GM12873 (cell line): ENCODE measurements at regions not wholly inside any gene's neighbourhood (a gene's known extent, or its start where the extent isn't known, plus 50 kb on each side); places are given as distances from the start of the nearest gene placed in this dataset.

Experiments
- CTCF ChIP-seq: IDR thresholded peaks from 2 replicates; pipeline ENCODE4 v1.5.1; 2012; ENCODE audit warnings: low read depth, mild to moderate bottlenecking, moderate library complexity, low read length, control low read depth; ENCODE audit not compliant: insufficient read depth; ENCODE audit errors: missing control alignments

- no peak for TF ChIP-seq CTCF
These were observed 368.5 kb downstream of the ZEB2 start for GRCh38 chr2:144151405-144151804.

- no peak for TF ChIP-seq CTCF
These were observed 372.6 kb downstream of the ZEB2 start for GRCh38 chr2:144147356-144147755.

DNA sequence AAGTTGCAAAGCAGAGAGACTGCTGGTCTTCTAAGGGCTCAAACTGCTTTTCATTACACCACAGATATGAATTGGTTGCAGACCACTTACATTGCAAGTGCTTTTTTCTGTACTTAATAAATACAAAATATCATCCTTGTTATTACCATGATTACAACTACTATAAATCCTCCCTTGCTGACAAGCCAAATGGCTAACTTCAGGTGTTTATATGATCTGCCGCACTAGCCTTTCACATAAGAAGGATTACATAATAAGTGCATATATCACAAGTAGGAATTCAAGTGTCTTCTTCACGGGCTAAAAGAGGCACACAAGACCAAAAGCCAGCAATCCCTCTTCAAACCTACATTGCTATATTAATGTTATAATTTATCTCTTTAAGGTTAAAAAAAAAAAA lies 373.0 kb downstream of the ZEB2 start:
- TF ChIP-seq CTCF, result no peak

- no peak for TF ChIP-seq CTCF
These were observed 373.8 kb downstream of the ZEB2 start for GRCh38 chr2:144146076-144146475.

DNA sequence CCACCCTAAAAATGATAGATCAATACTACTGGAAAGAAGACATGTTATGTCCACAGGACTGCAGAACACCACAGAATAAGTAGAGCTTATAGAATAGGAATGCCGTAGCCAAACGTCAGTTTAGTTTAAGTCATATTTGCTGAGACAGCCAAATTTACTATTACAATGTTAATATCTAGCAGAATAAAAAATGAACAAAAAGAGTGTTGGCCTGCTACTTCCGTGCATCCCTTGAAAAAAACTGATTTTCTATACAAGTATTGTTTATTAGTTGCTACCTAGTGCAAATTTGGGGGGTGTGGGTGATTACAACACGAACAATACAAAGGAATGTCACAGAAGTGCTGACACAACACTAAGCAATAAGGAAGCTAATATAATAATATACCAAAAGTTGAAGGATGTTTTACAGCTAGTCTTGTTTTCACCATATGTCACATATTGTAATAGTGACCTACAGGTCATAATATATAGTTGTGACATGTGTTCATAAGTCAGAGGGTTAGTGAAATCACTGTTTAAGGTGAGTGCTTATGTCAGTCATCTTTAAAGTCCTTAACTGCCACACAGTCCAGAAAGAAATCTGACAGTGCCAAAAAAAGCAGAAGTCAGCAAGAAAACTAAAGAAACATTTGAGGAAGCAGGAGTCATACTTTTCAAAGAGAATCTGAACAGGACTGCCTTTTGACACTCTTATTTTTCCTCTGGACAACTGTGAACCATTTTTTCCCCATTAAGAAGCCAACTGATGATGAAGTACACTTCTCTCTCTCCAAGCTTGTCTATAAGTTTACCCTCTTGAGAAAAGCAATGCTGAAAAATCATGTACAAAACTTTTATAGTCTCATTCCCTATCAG lies 376.4 kb downstream of the ZEB2 start:
- no peak for TF ChIP-seq CTCF

DNA sequence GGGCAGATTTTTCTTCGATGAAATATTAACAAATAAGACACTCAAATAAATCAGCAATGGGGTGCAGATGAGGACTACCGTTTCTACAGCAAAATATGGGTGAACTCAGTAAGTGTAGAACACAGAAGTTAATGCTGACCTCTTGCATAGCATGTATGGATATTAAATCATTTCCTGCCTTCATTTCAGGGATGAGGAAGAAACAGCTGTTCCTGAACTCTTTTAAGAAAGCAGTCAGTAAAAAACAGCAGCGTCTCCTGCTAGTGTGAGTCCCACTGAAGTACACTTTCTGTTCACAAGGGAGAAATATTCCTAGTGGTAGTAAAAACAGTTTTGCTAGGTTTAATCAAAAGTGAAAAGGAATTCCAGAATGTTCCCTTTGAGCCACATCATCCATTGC lies 379.0 kb downstream of the ZEB2 start:
- no peak for TF ChIP-seq CTCF

- TF ChIP-seq CTCF, result no peak
These were observed 382.1 kb downstream of the ZEB2 start for GRCh38 chr2:144137705-144138428.
